Subcutaneous abdominal adipose tissue (tissue), 5 donors: ENCODE measurements at regions not wholly inside any gene's neighbourhood (a gene's known extent, or its start where the extent isn't known, plus 50 kb on each side); places are given as distances from the start of the nearest gene placed in this dataset.
"Not testable (repeated sequence)": the region's sequence is repeated elsewhere in the genome, so short reads cannot be mapped to it uniquely, and the experiment has no call there.

ENCODE experiments used
- H3K27ac ChIP-seq: one replicate; pipeline ENCODE4 v1.7.0; 2013; ENCODE audit warnings: low read depth, mild to moderate bottlenecking, inconsistent platforms, low read length, moderate library complexity
- H3K27me3 ChIP-seq, 5 donors: one replicate each; pipeline ENCODE4 v1.7.0; 2013; ENCODE audit warnings: low read length in 5 of 5, inconsistent platforms in 1 of 5; ENCODE audit not compliant: control insufficient read depth in 5 of 5, insufficient read depth in 4 of 5
- H3K36me3 ChIP-seq, 5 donors: one replicate each; pipeline ENCODE4 v1.7.0; 2013; ENCODE audit warnings: low read length in 5 of 5; ENCODE audit not compliant: control insufficient read depth in 5 of 5, insufficient read depth in 5 of 5
- H3K4me1 ChIP-seq, 5 donors: one replicate each; pipeline ENCODE4 v1.7.0; 2013; ENCODE audit warnings: low read length in 5 of 5, mild to moderate bottlenecking in 3 of 5, moderate library complexity in 1 of 5; ENCODE audit not compliant: control insufficient read depth in 5 of 5, insufficient read depth in 5 of 5
- H3K4me3 ChIP-seq, 5 donors: one replicate each; pipeline ENCODE4 v1.7.0; 2013; ENCODE audit warnings: low read length in 5 of 5, low read depth in 1 of 5
- H3K9ac ChIP-seq, 5 donors: one replicate each; pipeline ENCODE4 v1.7.0; 2013; ENCODE audit warnings: low read length in 5 of 5, mild to moderate bottlenecking in 4 of 5, moderate library complexity in 3 of 5
- H3K9me3 ChIP-seq, 5 donors: one replicate each; pipeline ENCODE4 v1.7.0; 2013; ENCODE audit warnings: low read length in 5 of 5; ENCODE audit not compliant: control insufficient read depth in 5 of 5
- donor health status: healthy.
- donor health status: healthy.
- donor health status: healthy.
- donor health status: healthy.
- donor health status: healthy.

DNA sequence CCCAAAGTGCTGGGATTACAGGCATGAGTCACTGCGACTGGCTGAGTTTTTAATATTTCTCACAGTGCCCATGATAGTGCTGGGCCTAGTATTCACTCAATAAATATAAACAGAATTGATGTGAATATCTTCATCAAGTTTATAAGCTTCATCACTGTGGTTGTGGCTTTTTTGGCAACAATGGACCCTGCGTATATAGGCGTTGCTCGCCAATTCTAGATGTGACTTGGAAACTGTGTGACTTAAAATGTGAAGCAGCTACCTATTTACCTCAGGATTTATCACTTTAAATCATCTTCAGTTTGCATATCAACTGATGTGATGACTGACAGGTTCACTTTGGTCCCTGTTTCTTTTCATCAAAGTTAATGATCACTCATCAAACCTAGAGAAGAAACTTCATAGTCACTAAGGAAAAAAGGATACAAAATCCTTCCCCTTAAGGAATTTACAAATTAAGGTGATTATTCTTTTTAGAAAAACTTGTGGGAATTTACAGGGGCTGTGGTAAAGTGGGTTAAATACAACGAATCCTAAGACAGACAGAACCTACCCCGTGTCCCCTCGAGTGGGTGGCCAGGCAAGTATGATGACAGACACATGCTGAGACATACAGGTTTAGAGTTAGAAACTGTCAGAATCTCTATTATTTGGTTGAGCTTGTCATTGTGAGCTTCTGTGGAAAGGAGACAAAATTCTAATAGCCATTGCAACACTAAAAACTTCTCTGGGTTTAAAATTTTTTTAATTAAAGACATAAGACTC, 101.3 kb downstream of the AKAP11 start:
- Histone ChIP-seq H3K4me3 (no peak overlapping the region), H3K9me3 (no peaks in the 10 kb centered on the region), H3K27me3 (no peaks in the 10 kb centered on the region), H3K4me1 (no peaks in the 10 kb centered on the region), H3K9ac (no peak overlapping the region), H3K27ac (no peak overlapping the region), H3K36me3 (no peaks in the 10 kb centered on the region)

GRCh38 chr13:42375663-42376062, 103.7 kb downstream of the AKAP11 start:
- H3K9me3 ChIP-seq, result no peaks in the 10 kb centered on the region
- H3K27me3 ChIP-seq, result no peaks in the 10 kb centered on the region
- no peak overlapping the region for H3K9ac ChIP-seq
- H3K36me3 ChIP-seq, result no peaks in the 10 kb centered on the region
- no peaks in the 10 kb centered on the region for H3K4me1 ChIP-seq
- no peak overlapping the region for H3K4me3 ChIP-seq
- H3K27ac ChIP-seq, result no peak overlapping the region

- Histone ChIP-seq H3K4me3 (no peak overlapping the region), H3K27me3 (no peaks in the 10 kb centered on the region), H3K27ac (no peak overlapping the region), H3K4me1 (no peaks in the 10 kb centered on the region), H3K9ac (no peak overlapping the region), H3K36me3 (no peaks in the 10 kb centered on the region), H3K9me3 (peaks cover 0 to 9% (median 4%) of the 10 kb centered on the region in 5 donors)
Measured at GRCh38 chr13:42377640-42378382, 105.9 kb downstream of the AKAP11 start.

- Histone ChIP-seq H3K9me3 (peaks cover 0 to 9% (median 4%) of the 10 kb centered on the region in 5 donors), H3K4me1 (no peaks in the 10 kb centered on the region), H3K9ac (no peak overlapping the region), H3K27me3 (no peaks in the 10 kb centered on the region), H3K27ac (no peak overlapping the region), H3K4me3 (no peak overlapping the region), H3K36me3 (no peaks in the 10 kb centered on the region)
Measured at GRCh38 chr13:42378383-42378780, 106.4 kb downstream of the AKAP11 start.

DNA sequence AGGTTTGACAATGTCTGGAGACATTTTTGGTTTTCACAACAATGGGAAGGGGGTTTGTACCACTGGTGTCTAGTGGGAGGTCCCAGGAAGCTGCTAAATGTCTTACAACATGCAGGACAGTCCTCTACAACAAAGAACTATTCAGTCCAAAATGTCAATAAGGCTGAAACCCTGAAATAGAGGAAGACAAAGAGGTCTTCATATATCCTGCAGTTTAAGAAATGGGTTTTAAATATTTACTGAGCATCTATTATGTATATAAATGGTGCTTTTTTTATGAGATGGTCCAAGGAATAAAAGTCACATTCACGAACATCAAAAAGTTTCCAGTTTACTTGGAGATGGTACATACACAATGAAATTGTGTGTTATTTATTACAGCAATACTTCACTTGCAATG, 107.3 kb downstream of the AKAP11 start:
- no peak overlapping the region for H3K9ac ChIP-seq
- H3K9me3 ChIP-seq, result peaks cover 0 to 9% (median 4%) of the 10 kb centered on the region in 5 donors
- no peaks in the 10 kb centered on the region for H3K27me3 ChIP-seq
- H3K4me3 ChIP-seq, result no peak overlapping the region
- H3K27ac ChIP-seq, result no peak overlapping the region
- H3K4me1 ChIP-seq, result no peaks in the 10 kb centered on the region
- H3K36me3 ChIP-seq, result no peaks in the 10 kb centered on the region

GRCh38 chr13:42380420-42381164, 108.6 kb downstream of the AKAP11 start:
- H3K27me3 ChIP-seq, result no peaks in the 10 kb centered on the region

GRCh38 chr13:42381165-42381425, 109.1 kb downstream of the AKAP11 start:
- no peaks in the 10 kb centered on the region for H3K4me1 ChIP-seq
- no peaks in the 10 kb centered on the region for H3K27me3 ChIP-seq
- H3K36me3 ChIP-seq, result no peaks in the 10 kb centered on the region
- H3K27ac ChIP-seq, result no peak overlapping the region
- no peak overlapping the region for H3K9ac ChIP-seq
- no peak overlapping the region for H3K4me3 ChIP-seq
- peaks cover 0 to 9% (median 4%) of the 10 kb centered on the region in 5 donors for H3K9me3 ChIP-seq

More at GRCh38 chr13:42380420-42381164, 108.6 kb downstream of the AKAP11 start:
- Histone ChIP-seq H3K36me3 (no peaks in the 10 kb centered on the region), H3K4me3 (no peak overlapping the region), H3K9me3 (peaks cover 0 to 9% (median 4%) of the 10 kb centered on the region in 5 donors), H3K4me1 (no peaks in the 10 kb centered on the region), H3K27ac (no peak overlapping the region), H3K9ac (no peak overlapping the region)

DNA sequence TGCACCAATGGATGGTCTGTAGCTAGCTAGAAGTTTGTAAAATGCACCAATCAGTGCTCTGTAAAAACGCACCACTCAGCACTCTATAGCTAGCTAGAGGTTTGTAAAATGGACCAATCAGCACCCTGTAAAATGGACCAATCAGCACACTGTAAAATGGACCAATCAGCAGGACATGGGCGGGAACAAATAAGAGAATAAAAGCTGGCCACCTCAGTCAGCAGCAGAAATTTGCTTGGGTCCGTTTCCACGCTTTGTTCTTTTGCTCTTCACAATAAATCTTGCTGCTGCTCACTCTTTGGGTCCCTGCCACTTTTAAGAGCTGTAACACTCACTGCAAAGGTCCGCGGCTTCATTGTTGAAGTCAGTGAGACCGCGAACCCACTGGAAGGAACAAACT, 109.5 kb downstream of the AKAP11 start:
- H3K27me3 ChIP-seq, H3K36me3 ChIP-seq, H3K4me1 ChIP-seq, H3K9me3 ChIP-seq, H3K4me3 ChIP-seq, H3K9ac ChIP-seq, H3K27ac ChIP-seq: not testable (repeated sequence)

GRCh38 chr13:42383025-42383424, 111.1 kb downstream of the AKAP11 start:
- Histone ChIP-seq H3K4me1 (no peaks in the 10 kb centered on the region), H3K36me3 (no peaks in the 10 kb centered on the region), H3K27ac (no peak overlapping the region), H3K9me3 (peaks cover 0 to 9% (median 4%) of the 10 kb centered on the region in 5 donors), H3K4me3 (no peak overlapping the region), H3K27me3 (no peaks in the 10 kb centered on the region), H3K9ac (no peak overlapping the region)

DNA sequence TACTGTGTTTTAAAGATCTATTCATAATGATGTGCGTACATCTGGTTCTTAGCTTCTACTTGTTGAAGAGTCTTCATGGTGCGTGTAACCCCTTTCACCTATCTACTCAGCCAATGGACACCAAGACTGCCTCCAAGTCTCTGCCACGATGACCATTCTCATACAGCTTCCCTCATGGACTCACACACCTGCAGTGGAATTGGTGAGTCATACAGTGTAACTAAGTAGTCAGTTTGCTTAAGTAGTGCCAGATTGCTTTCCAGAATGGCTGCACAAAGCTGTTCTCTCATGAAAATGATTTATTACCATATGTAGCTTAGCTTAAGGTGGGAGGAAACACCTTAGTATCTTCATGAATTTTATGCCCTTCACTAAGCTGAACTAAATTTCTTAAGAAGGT, 112.3 kb downstream of the AKAP11 start:
- no peak overlapping the region for H3K27ac ChIP-seq

More for the DNA sequence above, 112.3 kb downstream of the AKAP11 start:
- Histone ChIP-seq H3K4me3 (no peak overlapping the region), H3K27me3 (no peaks in the 10 kb centered on the region), H3K9ac (no peak overlapping the region), H3K9me3 (peaks cover 0 to 9% (median 4%) of the 10 kb centered on the region in 5 donors), H3K36me3 (no peaks in the 10 kb centered on the region), H3K4me1 (no peaks in the 10 kb centered on the region)
